Epithelial cell of esophagus (primary cell): ENCODE measurements at regions not wholly inside any gene's neighbourhood (a gene's known extent, or its start where the extent isn't known, plus 50 kb on each side); places are given as distances from the start of the nearest gene placed in this dataset.

Experiments
- DNase-seq: peaks from one replicate; pipeline ENCODE4 v3.0.0; 2010; ENCODE audit warnings: low read depth
- H3K4me3 ChIP-seq: 2 replicates; pipeline ENCODE4 v1.5.1; 2011; ENCODE audit warnings: mild to moderate bottlenecking, low read length, control low read depth
- CTCF ChIP-seq: IDR thresholded peaks from 2 replicates; pipeline ENCODE4 v1.5.1; 2011; ENCODE audit warnings: low read depth, mild to moderate bottlenecking, low read length, control low read depth, inconsistent platforms; ENCODE audit not compliant: insufficient read depth; ENCODE audit errors: missing control alignments

GRCh38 chr15:96701877-96702276 is 371.4 kb downstream of the NR2F2 start:
- no peak for DNase-seq
- no peak overlapping the region for H3K4me3 ChIP-seq
- no peak for TF ChIP-seq CTCF

- no peak overlapping the region for H3K4me3 ChIP-seq
- DNase-seq, result no peak
- no peak for TF ChIP-seq CTCF
Observed at GRCh38 chr15:96702589-96702988, 372.1 kb downstream of the NR2F2 start.

GRCh38 chr15:96703091-96703490 is 372.6 kb downstream of the NR2F2 start:
- no peak for TF ChIP-seq CTCF
- no peak for DNase-seq
- H3K4me3 ChIP-seq, result no peak overlapping the region

DNA sequence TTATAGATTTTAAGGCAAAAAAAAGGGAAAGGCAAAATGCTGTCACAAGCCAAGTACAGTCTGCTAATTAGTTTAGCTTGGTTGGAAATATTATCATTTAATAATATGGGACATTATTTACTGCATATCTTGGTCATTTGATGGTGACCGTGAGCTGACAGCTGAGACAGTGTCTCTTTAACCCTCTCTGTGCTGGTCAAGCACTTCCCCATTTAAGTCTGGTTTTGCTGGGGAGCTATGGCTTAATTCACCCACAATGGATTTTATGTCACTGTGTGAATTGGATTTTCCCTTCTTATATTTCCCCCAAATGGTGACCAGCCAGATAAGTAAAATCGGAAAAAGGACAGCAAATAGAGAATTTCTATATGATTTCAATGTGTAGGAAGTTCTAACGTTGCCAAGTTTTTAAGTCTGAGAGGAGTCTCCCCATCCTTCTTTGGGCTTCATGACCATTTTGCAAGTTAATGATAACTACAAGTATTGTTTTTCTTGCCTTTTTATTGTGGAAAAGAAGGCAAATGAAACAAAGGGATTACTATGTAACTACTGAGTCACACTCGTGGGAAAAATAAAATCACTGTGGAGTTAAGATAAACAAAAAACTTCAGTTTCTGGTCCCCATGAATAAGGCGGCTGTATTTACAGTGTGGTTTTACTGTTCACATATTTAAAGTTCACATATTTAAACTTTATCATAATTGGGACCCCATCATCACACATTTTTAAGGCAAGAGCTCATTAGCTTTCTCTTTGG is 373.5 kb downstream of the NR2F2 start:
- no peak for DNase-seq
- no peak overlapping the region for H3K4me3 ChIP-seq
- no peak for TF ChIP-seq CTCF

GRCh38 chr15:96716075-96716474 is 385.6 kb downstream of the NR2F2 start:
- DNase-seq, result no peak
- TF ChIP-seq CTCF, result no peak

GRCh38 chr15:96716478-96716877 is 386.0 kb downstream of the NR2F2 start:
- TF ChIP-seq CTCF, result no peak
- H3K4me3 ChIP-seq, result no peak overlapping the region
- DNase-seq, result no peak

More at GRCh38 chr15:96716075-96716474, 385.6 kb downstream of the NR2F2 start:
- H3K4me3 ChIP-seq, result no peak overlapping the region

DNA sequence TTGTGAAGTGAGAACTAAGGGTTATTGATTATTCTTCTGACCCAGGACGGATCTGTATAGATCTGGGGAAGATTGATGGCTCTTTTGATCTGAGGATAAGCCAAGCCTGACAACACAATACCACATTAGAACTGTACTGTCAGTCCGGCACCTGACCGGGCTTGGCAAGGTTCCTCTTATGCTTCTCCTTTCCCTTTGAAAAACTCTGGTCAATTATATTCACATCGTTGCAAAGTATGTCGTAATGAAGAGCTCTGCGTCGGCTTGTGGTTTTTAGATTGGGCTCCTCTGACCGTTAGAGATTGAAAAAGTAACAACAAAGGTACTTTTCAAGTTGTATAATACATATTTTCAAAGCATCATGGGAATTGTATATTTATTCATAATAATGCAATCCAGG is 389.8 kb downstream of the NR2F2 start:
- no peak for TF ChIP-seq CTCF
- DNase-seq, result no peak
- H3K4me3 ChIP-seq, result no peak overlapping the region
